ENCODE measurements at regions not wholly inside any gene's neighbourhood (a gene's known extent, or its start where the extent isn't known, plus 50 kb on each side); places are given as distances from the start of the nearest gene placed in this dataset.

DNA sequence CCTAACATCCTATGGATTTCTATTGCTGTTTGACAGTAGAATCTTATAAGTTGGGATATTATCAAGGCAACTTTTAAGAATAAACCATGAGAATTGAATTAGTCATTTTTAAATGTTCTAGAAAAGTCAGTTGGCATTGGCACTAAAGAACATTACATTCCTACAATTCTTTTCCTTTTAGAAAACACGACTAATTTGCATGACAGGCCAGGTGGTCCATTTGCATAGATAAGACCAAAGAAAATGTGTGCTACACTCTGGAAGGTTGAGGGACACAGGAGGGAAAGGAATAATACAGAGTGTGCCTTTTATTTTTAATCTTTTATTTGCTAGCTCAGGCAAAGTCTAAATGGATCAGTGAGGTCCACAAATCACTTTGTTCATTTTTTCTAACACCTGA, 962.3 kb downstream of the EPHA3 start:
- no peaks in the 10 kb centered on the region for H3K4me1 ChIP-seq (ENCODE audit: control insufficient read depth in 1 of 2, insufficient read depth in 2 of 2, low read length in 2 of 2)
- TF ChIP-seq, protein P1, sequence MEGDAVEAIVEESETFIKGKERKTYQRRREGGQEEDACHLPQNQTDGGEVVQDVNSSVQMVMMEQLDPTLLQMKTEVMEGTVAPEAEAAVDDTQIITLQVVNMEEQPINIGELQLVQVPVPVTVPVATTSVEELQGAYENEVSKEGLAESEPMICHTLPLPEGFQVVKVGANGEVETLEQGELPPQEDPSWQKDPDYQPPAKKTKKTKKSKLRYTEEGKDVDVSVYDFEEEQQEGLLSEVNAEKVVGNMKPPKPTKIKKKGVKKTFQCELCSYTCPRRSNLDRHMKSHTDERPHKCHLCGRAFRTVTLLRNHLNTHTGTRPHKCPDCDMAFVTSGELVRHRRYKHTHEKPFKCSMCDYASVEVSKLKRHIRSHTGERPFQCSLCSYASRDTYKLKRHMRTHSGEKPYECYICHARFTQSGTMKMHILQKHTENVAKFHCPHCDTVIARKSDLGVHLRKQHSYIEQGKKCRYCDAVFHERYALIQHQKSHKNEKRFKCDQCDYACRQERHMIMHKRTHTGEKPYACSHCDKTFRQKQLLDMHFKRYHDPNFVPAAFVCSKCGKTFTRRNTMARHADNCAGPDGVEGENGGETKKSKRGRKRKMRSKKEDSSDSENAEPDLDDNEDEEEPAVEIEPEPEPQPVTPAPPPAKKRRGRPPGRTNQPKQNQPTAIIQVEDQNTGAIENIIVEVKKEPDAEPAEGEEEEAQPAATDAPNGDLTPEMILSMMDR (IDR thresholded peaks at IDR 0.05) = no peak
- H4K20me1 ChIP-seq (ENCODE audit: insufficient read depth, low read length) = no peaks in the 10 kb centered on the region
- H3K27me3 ChIP-seq (ENCODE audit: control insufficient read depth in 2 of 2, insufficient read depth in 2 of 2, low read length in 2 of 2) = no peaks in the 10 kb centered on the region
- no peak overlapping the region for H3K4me3 ChIP-seq (replicated peaks in 1 of 3; ENCODE audit: low read depth in 2 of 3, low read length in 3 of 3)
- H3K27ac Mint-ChIP-seq = no peak overlapping the region
- DNase-seq = no peak
- H3K9me3 ChIP-seq (replicated peaks in 1 of 2; ENCODE audit: control insufficient read depth in 1 of 2, insufficient read depth in 1 of 2, low read length in 2 of 2) = no peaks in the 10 kb centered on the region
- intact Hi-C loops (cut with micrococcal nuclease) = no loop called here
- no peak overlapping the region for H2AFZ ChIP-seq (ENCODE audit: insufficient read depth, low read depth, low read length, poor library complexity, severe bottlenecking)
- peaks cover 0 to 16% (median 6%) of the 10 kb centered on the region in 7 donors for H3K9me3 Mint-ChIP-seq
- H3K4me2 ChIP-seq (replicated peaks; ENCODE audit: extremely low read depth, low read length, poor library complexity, severe bottlenecking) = no peak overlapping the region
- H3K27ac ChIP-seq (ENCODE audit: low read depth in 1 of 2, low read length in 2 of 2) = no peak overlapping the region
- no peaks in the 10 kb centered on the region for H3K79me2 ChIP-seq (ENCODE audit: insufficient read depth, low read length)
- no peak overlapping the region for H3K4me3 Mint-ChIP-seq
- H3K36me3 ChIP-seq (replicated peaks in 1 of 2; ENCODE audit: control insufficient read depth in 1 of 2, insufficient read depth in 2 of 2, low read length in 2 of 2) = no peaks in the 10 kb centered on the region
- peaks cover 0 to 6% (median 0%) of the 10 kb centered on the region in 3 donors for H3K27me3 Mint-ChIP-seq (ENCODE audit: low read depth in 3 of 3)
- no peaks in the 10 kb centered on the region for H3K4me1 Mint-ChIP-seq
- no CpG with 5 or more reads among the region's 1 CpG for WGBS (ENCODE audit: insufficient coverage)
- H3K9ac ChIP-seq (ENCODE audit: insufficient read depth, low read length, poor library complexity, severe bottlenecking) = no peak overlapping the region
- no peaks in the 10 kb centered on the region for H3K36me3 Mint-ChIP-seq

DNA sequence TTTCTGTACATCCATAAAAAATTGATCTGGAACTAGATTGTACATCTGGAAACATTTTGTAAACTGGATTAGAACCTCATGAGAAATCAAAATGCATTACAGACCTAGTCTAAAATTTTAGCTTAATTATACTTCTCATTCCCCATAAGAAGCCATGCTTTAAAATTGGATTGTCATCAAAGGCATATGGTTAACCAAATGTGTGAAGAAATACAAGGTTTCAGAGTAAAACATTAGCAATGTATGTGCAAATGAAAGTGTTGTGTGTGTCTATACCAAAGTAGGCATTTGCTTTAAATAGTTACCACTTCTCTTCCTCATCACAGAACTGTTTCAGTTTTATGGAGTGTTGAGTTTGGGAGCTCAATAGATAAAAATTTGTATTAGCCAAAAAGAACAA, 968.7 kb downstream of the EPHA3 start:
- H3K27me3 Mint-ChIP-seq (ENCODE audit: low read depth in 3 of 3) = peaks cover 0 to 5% (median 1%) of the 10 kb centered on the region in 3 donors
- H3K4me3 Mint-ChIP-seq = no peak overlapping the region
- Histone ChIP-seq H3K4me3 (replicated peaks in 1 of 3; ENCODE audit: low read depth in 2 of 3, low read length in 3 of 3) (no peak overlapping the region), H2AFZ (ENCODE audit: insufficient read depth, low read depth, low read length, poor library complexity, severe bottlenecking) (no peak overlapping the region), H3K4me2 (replicated peaks; ENCODE audit: extremely low read depth, low read length, poor library complexity, severe bottlenecking) (no peak overlapping the region), H3K4me1 (ENCODE audit: control insufficient read depth in 1 of 2, insufficient read depth in 2 of 2, low read length in 2 of 2) (no peaks in the 10 kb centered on the region), H3K79me2 (ENCODE audit: insufficient read depth, low read length) (no peaks in the 10 kb centered on the region), H3K9me3 (replicated peaks in 1 of 2; ENCODE audit: control insufficient read depth in 1 of 2, insufficient read depth in 1 of 2, low read length in 2 of 2) (no peaks in the 10 kb centered on the region), H3K27me3 (ENCODE audit: control insufficient read depth in 2 of 2, insufficient read depth in 2 of 2, low read length in 2 of 2) (no peaks in the 10 kb centered on the region), H4K20me1 (ENCODE audit: insufficient read depth, low read length) (no peaks in the 10 kb centered on the region), H3K27ac (ENCODE audit: low read depth in 1 of 2, low read length in 2 of 2) (no peak overlapping the region), H3K9ac (ENCODE audit: insufficient read depth, low read length, poor library complexity, severe bottlenecking) (no peak overlapping the region), H3K36me3 (replicated peaks in 1 of 2; ENCODE audit: control insufficient read depth in 1 of 2, insufficient read depth in 2 of 2, low read length in 2 of 2) (no peaks in the 10 kb centered on the region)
- H3K27ac Mint-ChIP-seq = no peak overlapping the region
- no peak for DNase-seq
- H3K36me3 Mint-ChIP-seq = no peaks in the 10 kb centered on the region
- intact Hi-C loops (cut with micrococcal nuclease) = no loop called here
- TF ChIP-seq, protein P1 (IDR thresholded peaks at IDR 0.05) = no peak
- H3K4me1 Mint-ChIP-seq = no peaks in the 10 kb centered on the region
- peaks cover 0 to 19% (median 5%) of the 10 kb centered on the region in 7 donors for H3K9me3 Mint-ChIP-seq
